DOHH2 (cell line): ENCODE measurements at regions not wholly inside any gene's neighbourhood (a gene's known extent, or its start where the extent isn't known, plus 50 kb on each side); places are given as distances from the start of the nearest gene placed in this dataset.

Experiments used
- EZH2phosphoT487 ChIP-seq: fragments of 200-600 bp; sonication (generic); IDR thresholded peaks from 2 replicates; pipeline ENCODE4 v1.6.1; 2017; ENCODE audit warnings: borderline replicate concordance, mild to moderate bottlenecking, antibody characterized with exemption, low read length, moderate library complexity, mixed read lengths
- TF ChIP-seq, protein P1 (sequence below): fragments of 200-600 bp; sonication (generic); IDR thresholded peaks from one replicate; pipeline ENCODE4 v1.5.1; 2014; ENCODE audit warnings: antibody characterized with exemption, mild to moderate bottlenecking, low read depth, low read length; ENCODE audit not compliant: poor library complexity, severe bottlenecking

DNA sequence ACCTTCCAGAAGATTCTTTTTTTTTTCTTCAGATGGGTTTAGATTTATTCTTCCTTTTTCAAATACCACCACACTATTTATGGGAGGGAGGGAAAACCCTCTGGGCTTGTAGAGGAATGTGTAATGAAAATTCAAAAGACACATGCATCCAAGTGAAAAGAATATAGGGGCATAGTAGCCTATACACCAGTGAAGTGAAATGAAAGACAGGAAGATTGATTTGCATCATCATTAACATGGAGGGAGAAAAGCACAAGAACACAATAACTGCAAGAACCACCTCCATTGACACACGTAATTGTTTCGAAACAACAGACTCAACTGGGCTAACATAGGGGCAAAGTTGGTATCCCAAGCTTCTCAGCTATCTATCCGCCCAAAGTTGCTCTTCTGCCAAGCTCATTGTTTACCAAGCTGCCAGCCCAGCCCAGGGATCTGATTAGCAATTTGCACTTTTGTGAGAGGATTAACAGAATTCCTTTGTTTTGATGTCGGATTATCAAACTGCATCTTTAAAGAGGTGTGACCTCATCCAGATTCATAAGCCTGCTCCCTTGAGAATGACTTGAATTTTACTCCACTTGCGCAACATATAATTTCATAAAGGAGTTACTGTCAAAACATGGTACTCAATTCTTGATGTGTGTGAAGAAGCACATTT lies 430.5 kb upstream of the SOX5 start:
- TF ChIP-seq, protein P1, sequence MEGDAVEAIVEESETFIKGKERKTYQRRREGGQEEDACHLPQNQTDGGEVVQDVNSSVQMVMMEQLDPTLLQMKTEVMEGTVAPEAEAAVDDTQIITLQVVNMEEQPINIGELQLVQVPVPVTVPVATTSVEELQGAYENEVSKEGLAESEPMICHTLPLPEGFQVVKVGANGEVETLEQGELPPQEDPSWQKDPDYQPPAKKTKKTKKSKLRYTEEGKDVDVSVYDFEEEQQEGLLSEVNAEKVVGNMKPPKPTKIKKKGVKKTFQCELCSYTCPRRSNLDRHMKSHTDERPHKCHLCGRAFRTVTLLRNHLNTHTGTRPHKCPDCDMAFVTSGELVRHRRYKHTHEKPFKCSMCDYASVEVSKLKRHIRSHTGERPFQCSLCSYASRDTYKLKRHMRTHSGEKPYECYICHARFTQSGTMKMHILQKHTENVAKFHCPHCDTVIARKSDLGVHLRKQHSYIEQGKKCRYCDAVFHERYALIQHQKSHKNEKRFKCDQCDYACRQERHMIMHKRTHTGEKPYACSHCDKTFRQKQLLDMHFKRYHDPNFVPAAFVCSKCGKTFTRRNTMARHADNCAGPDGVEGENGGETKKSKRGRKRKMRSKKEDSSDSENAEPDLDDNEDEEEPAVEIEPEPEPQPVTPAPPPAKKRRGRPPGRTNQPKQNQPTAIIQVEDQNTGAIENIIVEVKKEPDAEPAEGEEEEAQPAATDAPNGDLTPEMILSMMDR, result no peak
- TF ChIP-seq EZH2phosphoT487, result no peak
